Spleen (tissue), 7 donors: ENCODE measurements at regions not wholly inside any gene's neighbourhood (a gene's known extent, or its start where the extent isn't known, plus 50 kb on each side); places are given as distances from the start of the nearest gene placed in this dataset.

ENCODE experiments used
- CTCF ChIP-seq, 11 experiments: fragments of 200-600 bp in 7 of 11; fragments of 450-650 bp in 4 of 11; sonication (generic) in 4 of 11; IDR thresholded peaks in 8 of 11; conservative IDR thresholded peaks in 3 of 11; 1 replicate in 7 of 11; 2 replicates in 4 of 11; pipeline versions ENCODE4 v1.4.0 to v1.8.0; 2016 to 2021; ENCODE audit warnings: antibody characterized with exemption in 11 of 11, inconsistent platforms in 4 of 11, mild to moderate bottlenecking in 1 of 11
- POLR2AphosphoS5 ChIP-seq, 3 donors: sonication (generic); formaldehyde crosslinking; IDR thresholded peaks; one replicate each; pipeline ENCODE4 v1.5.1; 2017; ENCODE audit warnings: antibody characterized with exemption in 3 of 3
- donor health status: DM: no; HTN: no; CAD: no; lungs with moderate emphysema.
- donor health status: DM: no; HTN: no; CAD: no.
- donor health status: DM: no; HTN: no; CAD: no.

- TF ChIP-seq CTCF (IDR thresholded peaks at IDR 0.05 in 8 of 11, conservative IDR thresholded peaks at IDR 0.05 in 3 of 11) (no peak), POLR2AphosphoS5 (IDR thresholded peaks at IDR 0.05) (no peak)
Measured at GRCh38 chr14:29233188-29233587, 466.6 kb downstream of the FOXG1 start.
